ENCODE measurements at regions not wholly inside any gene's neighbourhood (a gene's known extent, or its start where the extent isn't known, plus 50 kb on each side); places are given as distances from the start of the nearest gene placed in this dataset.

DNA sequence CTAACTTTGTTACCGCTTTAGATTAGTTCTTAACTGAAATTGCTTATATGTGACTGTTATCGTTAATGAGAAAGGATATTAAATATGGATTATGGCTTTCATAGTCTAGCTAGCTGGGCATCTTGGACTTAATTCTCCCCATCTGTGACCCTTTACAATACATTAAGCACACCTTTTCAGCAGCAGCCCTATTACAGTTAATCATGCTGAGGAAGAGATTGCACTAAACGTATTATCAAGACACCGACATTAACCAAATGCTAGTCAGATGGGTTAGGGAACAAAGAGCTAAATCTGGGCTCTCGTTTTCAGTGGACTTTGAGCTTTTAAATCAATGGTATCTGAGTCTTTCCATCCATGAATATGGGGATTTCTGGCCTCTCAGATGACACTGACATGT lies 447.5 kb upstream of the DCN start:
- Histone ChIP-seq H3K4me1 (ENCODE audit: control insufficient read depth in 2 of 2, insufficient read depth in 2 of 2, low read length in 2 of 2) (no peaks in the 10 kb centered on the region), H3K27me3 (replicated peaks in 1 of 4; ENCODE audit: control extremely low read depth in 1 of 4, control insufficient read depth in 3 of 4, insufficient read depth in 4 of 4, low read length in 3 of 4) (no peaks in the 10 kb centered on the region), H3K36me3 (replicated peaks in 1 of 2; ENCODE audit: control extremely low read depth in 1 of 2, control insufficient read depth in 1 of 2, extremely low read depth in 1 of 2, insufficient read depth in 2 of 2, low read length in 1 of 2) (no peaks in the 10 kb centered on the region), H3K9me3 (ENCODE audit: control extremely low read depth in 1 of 3, control insufficient read depth in 2 of 3, insufficient read depth in 1 of 3, low read length in 2 of 3) (peaks cover 0 to 18% (median 7%) of the 10 kb centered on the region in 3 donors), H3K27ac (ENCODE audit: low read length in 2 of 2) (no peak overlapping the region), H3K9ac (ENCODE audit: low read length) (no peak overlapping the region), H3K79me2 (ENCODE audit: control insufficient read depth, insufficient read depth, low read length) (no peaks in the 10 kb centered on the region), H2AFZ (ENCODE audit: insufficient read depth, low read depth, low read length, poor library complexity, severe bottlenecking) (no peak overlapping the region), H4K20me1 (ENCODE audit: control insufficient read depth, insufficient read depth, low read length, poor library complexity, severe bottlenecking) (no peaks in the 10 kb centered on the region), H3K4me2 (replicated peaks; ENCODE audit: low read depth, low read length, poor library complexity, severe bottlenecking) (no peak overlapping the region), H3K4me3 (ENCODE audit: control extremely low read depth in 1 of 5, extremely low read depth in 1 of 5, insufficient read depth in 1 of 5, low read depth in 2 of 5, low read length in 4 of 5) (no peak overlapping the region)
- ChIA-PET POLR2A (interaction anchor here (0.7 kb wide), 1 partner anchor 76 kb away, joined by 3 read pairs; no protein-coding TSS in a partner anchor), CTCF (no interaction called here)
- H3K4me1 Mint-ChIP-seq: no peaks in the 10 kb centered on the region
- no CpG with 5 or more reads among the region's 5 CpGs for WGBS (ENCODE audit: insufficient coverage)
- peaks cover 9% of the 10 kb centered on the region for H3K9me3 Mint-ChIP-seq (ENCODE audit: insufficient read depth)
- no peak for ATAC-seq (ENCODE audit: low read depth)
- DNase-seq: no peak
- H3K4me3 Mint-ChIP-seq: no peak overlapping the region
- intact Hi-C loops (cut with micrococcal nuclease): no loop called here
- H3K27me3 Mint-ChIP-seq: peaks cover 13% of the 10 kb centered on the region
- H3K27ac Mint-ChIP-seq: no peak overlapping the region
- no peak for TF ChIP-seq EZH2 (IDR thresholded peaks at IDR 0.05; ENCODE audit: borderline replicate concordance, insufficient read depth, low read depth, low read length, poor library complexity, severe bottlenecking)
- TF ChIP-seq, protein P1, sequence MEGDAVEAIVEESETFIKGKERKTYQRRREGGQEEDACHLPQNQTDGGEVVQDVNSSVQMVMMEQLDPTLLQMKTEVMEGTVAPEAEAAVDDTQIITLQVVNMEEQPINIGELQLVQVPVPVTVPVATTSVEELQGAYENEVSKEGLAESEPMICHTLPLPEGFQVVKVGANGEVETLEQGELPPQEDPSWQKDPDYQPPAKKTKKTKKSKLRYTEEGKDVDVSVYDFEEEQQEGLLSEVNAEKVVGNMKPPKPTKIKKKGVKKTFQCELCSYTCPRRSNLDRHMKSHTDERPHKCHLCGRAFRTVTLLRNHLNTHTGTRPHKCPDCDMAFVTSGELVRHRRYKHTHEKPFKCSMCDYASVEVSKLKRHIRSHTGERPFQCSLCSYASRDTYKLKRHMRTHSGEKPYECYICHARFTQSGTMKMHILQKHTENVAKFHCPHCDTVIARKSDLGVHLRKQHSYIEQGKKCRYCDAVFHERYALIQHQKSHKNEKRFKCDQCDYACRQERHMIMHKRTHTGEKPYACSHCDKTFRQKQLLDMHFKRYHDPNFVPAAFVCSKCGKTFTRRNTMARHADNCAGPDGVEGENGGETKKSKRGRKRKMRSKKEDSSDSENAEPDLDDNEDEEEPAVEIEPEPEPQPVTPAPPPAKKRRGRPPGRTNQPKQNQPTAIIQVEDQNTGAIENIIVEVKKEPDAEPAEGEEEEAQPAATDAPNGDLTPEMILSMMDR (IDR thresholded peaks at IDR 0.05): no peak

DNA sequence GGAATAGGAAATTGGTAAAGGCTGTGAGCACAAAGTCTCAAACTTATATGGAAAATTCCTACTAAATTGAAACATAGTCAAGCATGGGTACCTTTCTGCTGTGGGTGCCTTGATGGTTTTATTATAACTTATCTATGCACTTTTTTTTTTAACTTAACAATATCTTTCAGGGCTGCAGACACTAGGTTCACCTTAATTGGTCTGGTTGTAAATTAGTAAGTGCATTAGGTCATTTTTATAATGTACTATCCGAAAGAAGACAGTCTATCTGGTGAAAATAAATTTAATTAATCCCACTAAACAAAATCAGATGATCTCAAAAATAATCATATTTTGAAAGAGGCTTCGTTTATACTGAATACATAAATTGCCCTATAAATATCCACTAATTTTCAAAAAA lies 446.8 kb upstream of the DCN start:
- H3K27ac ChIP-seq (ENCODE audit: low read length in 2 of 2): no peak overlapping the region
- Mint-ChIP-seq H3K27ac (no peak overlapping the region), H3K4me3 (no peak overlapping the region), H3K27me3 (peaks cover 13% of the 10 kb centered on the region), H3K9me3 (ENCODE audit: insufficient read depth) (peaks cover 7% of the 10 kb centered on the region), H3K4me1 (no peaks in the 10 kb centered on the region)
- ChIA-PET CTCF (no interaction called here), POLR2A (no interaction called here)
- no peak overlapping the region for H3K4me3 ChIP-seq (ENCODE audit: control extremely low read depth in 1 of 5, extremely low read depth in 1 of 5, insufficient read depth in 1 of 5, low read depth in 2 of 5, low read length in 4 of 5)
- peaks cover 0 to 13% (median 7%) of the 10 kb centered on the region in 3 donors for H3K9me3 ChIP-seq (ENCODE audit: control extremely low read depth in 1 of 3, control insufficient read depth in 2 of 3, insufficient read depth in 1 of 3, low read length in 2 of 3)
- H4K20me1 ChIP-seq (ENCODE audit: control insufficient read depth, insufficient read depth, low read length, poor library complexity, severe bottlenecking): no peaks in the 10 kb centered on the region
- ATAC-seq (ENCODE audit: low read depth) (no peak), DNase-seq (no peak)
- no CpG with 5 or more reads among the region's 2 CpGs for WGBS (ENCODE audit: insufficient coverage)
- H3K4me2 ChIP-seq (replicated peaks; ENCODE audit: low read depth, low read length, poor library complexity, severe bottlenecking): no peak overlapping the region
- H3K9ac ChIP-seq (ENCODE audit: low read length): no peak overlapping the region
- intact Hi-C loops (cut with micrococcal nuclease): no loop called here
- TF ChIP-seq EZH2 (IDR thresholded peaks at IDR 0.05; ENCODE audit: borderline replicate concordance, insufficient read depth, low read depth, low read length, poor library complexity, severe bottlenecking): no peak
- TF ChIP-seq, protein P1 (IDR thresholded peaks at IDR 0.05): no peak
- no peaks in the 10 kb centered on the region for H3K27me3 ChIP-seq (replicated peaks in 1 of 4; ENCODE audit: control extremely low read depth in 1 of 4, control insufficient read depth in 3 of 4, insufficient read depth in 4 of 4, low read length in 3 of 4)
- H3K36me3 ChIP-seq (replicated peaks in 1 of 2; ENCODE audit: control extremely low read depth in 1 of 2, control insufficient read depth in 1 of 2, extremely low read depth in 1 of 2, insufficient read depth in 2 of 2, low read length in 1 of 2): no peaks in the 10 kb centered on the region
- no peaks in the 10 kb centered on the region for H3K79me2 ChIP-seq (ENCODE audit: control insufficient read depth, insufficient read depth, low read length)
- H2AFZ ChIP-seq (ENCODE audit: insufficient read depth, low read depth, low read length, poor library complexity, severe bottlenecking): no peak overlapping the region
- no peaks in the 10 kb centered on the region for H3K4me1 ChIP-seq (ENCODE audit: control insufficient read depth in 2 of 2, insufficient read depth in 2 of 2, low read length in 2 of 2)
